ENCODE measurements at regions not wholly inside any gene's neighbourhood (a gene's known extent, or its start where the extent isn't known, plus 50 kb on each side); places are given as distances from the start of the nearest gene placed in this dataset.

DNA sequence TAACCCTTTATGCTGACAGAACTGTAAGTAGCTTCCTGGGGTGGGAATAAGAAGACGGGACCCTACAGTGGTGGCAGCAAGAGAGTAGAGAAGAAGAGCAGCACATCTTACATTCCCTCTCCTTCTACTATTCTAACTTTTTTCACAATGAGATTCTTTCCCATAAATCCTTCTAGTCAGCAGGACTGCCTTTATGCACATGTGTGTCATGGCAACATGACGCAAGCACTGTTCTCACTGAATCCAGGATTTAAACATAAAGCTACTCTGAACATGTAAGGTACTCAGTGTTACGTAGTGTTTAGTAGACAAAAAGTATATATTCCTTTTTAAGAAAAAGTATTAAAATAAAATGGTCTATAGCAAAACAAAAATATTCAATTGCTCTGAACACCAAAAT, 309.7 kb upstream of the LYPLAL1 start:
- Histone ChIP-seq H3K9me2 (replicated peaks; ENCODE audit: insufficient read depth, low read length) (no peaks in the 10 kb centered on the region), H3K4me2 (ENCODE audit: low read depth, low read length) (no peak overlapping the region), H3F3A (ENCODE audit: insufficient read depth, low read length) (no peaks in the 10 kb centered on the region), H3K27ac (ENCODE audit: low read length) (no peak overlapping the region), H3K9ac (ENCODE audit: low read length) (no peak overlapping the region), H3K9me3 (replicated peaks; ENCODE audit: insufficient read depth, low read length) (no peaks in the 10 kb centered on the region), H2AFZ (ENCODE audit: low read length) (no peak overlapping the region), H3K4me3 (ENCODE audit: low read length) (no peak overlapping the region), H3K36me3 (replicated peaks; ENCODE audit: insufficient read depth, low read length) (no peaks in the 10 kb centered on the region), H3K79me2 (ENCODE audit: low read length) (no peaks in the 10 kb centered on the region), H3K27me3 (replicated peaks; ENCODE audit: insufficient read depth, low read length) (no peaks in the 10 kb centered on the region), H3K4me1 (ENCODE audit: low read length) (no peaks in the 10 kb centered on the region), H4K20me1 (ENCODE audit: insufficient read depth, low read length) (no peaks in the 10 kb centered on the region)
- TF ChIP-seq, protein P1, sequence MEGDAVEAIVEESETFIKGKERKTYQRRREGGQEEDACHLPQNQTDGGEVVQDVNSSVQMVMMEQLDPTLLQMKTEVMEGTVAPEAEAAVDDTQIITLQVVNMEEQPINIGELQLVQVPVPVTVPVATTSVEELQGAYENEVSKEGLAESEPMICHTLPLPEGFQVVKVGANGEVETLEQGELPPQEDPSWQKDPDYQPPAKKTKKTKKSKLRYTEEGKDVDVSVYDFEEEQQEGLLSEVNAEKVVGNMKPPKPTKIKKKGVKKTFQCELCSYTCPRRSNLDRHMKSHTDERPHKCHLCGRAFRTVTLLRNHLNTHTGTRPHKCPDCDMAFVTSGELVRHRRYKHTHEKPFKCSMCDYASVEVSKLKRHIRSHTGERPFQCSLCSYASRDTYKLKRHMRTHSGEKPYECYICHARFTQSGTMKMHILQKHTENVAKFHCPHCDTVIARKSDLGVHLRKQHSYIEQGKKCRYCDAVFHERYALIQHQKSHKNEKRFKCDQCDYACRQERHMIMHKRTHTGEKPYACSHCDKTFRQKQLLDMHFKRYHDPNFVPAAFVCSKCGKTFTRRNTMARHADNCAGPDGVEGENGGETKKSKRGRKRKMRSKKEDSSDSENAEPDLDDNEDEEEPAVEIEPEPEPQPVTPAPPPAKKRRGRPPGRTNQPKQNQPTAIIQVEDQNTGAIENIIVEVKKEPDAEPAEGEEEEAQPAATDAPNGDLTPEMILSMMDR (IDR thresholded peaks at IDR 0.05; ENCODE audit: low read length): no peak
- no peak for TF ChIP-seq EZH2 (optimal IDR thresholded peaks at IDR 0.05; ENCODE audit: low read depth, low read length)
- no peak for TF ChIP-seq EZH2phosphoT487 (IDR thresholded peaks at IDR 0.05; ENCODE audit: low read length)
- no peak for DNase-seq

DNA sequence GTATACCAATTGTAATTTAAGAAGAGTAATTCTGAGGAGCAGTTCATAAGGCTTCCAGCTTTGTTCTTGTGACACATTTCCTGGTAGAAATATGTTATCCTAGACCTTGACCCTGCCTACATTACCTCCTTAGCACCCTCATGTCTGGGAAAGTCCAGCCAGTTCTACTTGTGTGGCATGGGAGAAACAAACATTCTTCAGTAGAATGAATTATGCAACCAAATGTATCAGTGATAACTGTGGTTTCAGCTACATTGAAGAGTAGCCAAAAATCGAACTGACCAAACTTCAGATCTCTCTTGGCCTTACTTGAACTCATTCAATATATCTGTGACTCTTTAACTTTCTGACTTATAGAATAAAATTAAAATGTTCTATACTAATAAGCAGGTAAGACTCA, 308.1 kb upstream of the LYPLAL1 start:
- Histone ChIP-seq H3K36me3 (replicated peaks; ENCODE audit: insufficient read depth, low read length) (no peaks in the 10 kb centered on the region), H3K4me3 (ENCODE audit: low read length) (no peak overlapping the region), H3K79me2 (ENCODE audit: low read length) (no peaks in the 10 kb centered on the region), H3K9ac (ENCODE audit: low read length) (no peak overlapping the region), H2AFZ (ENCODE audit: low read length) (no peak overlapping the region), H3K27ac (ENCODE audit: low read length) (no peak overlapping the region), H3K4me2 (ENCODE audit: low read depth, low read length) (no peak overlapping the region), H4K20me1 (ENCODE audit: insufficient read depth, low read length) (no peaks in the 10 kb centered on the region), H3K9me2 (replicated peaks; ENCODE audit: insufficient read depth, low read length) (no peaks in the 10 kb centered on the region), H3K4me1 (ENCODE audit: low read length) (no peaks in the 10 kb centered on the region), H3F3A (ENCODE audit: insufficient read depth, low read length) (no peaks in the 10 kb centered on the region), H3K27me3 (replicated peaks; ENCODE audit: insufficient read depth, low read length) (no peaks in the 10 kb centered on the region), H3K9me3 (replicated peaks; ENCODE audit: insufficient read depth, low read length) (no peaks in the 10 kb centered on the region)
- TF ChIP-seq EZH2phosphoT487 (IDR thresholded peaks at IDR 0.05; ENCODE audit: low read length): no peak
- TF ChIP-seq EZH2 (optimal IDR thresholded peaks at IDR 0.05; ENCODE audit: low read depth, low read length): no peak
- TF ChIP-seq, protein P1 (IDR thresholded peaks at IDR 0.05; ENCODE audit: low read length): no peak
- DNase-seq: no peak

DNA sequence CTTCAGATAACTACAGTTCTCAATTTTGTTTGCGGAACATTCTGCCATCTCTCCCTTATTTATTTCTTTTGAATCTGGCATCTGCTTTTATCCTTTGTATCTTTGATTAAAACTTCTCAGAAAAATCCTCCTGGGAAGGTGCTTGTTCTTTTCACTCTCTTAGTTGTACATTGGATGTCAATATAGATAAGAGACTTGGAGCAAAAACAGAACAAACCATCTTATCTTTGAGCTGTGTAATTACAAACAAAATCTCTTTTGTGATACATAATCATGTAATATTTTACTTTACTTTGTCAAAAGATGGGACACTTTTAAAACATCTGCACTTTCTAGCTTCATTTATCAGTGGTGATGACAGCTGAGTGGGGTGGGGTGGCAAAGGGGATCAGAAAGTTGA, 307.2 kb upstream of the LYPLAL1 start:
- H3K36me3 ChIP-seq (replicated peaks; ENCODE audit: insufficient read depth, low read length): no peaks in the 10 kb centered on the region
- H3K4me1 ChIP-seq (ENCODE audit: low read length): no peaks in the 10 kb centered on the region
- no peak overlapping the region for H3K4me3 ChIP-seq (ENCODE audit: low read length)
- no peak overlapping the region for H3K4me2 ChIP-seq (ENCODE audit: low read depth, low read length)
- H4K20me1 ChIP-seq (ENCODE audit: insufficient read depth, low read length): no peaks in the 10 kb centered on the region
- H3K9me3 ChIP-seq (replicated peaks; ENCODE audit: insufficient read depth, low read length): no peaks in the 10 kb centered on the region
- no peaks in the 10 kb centered on the region for H3K9me2 ChIP-seq (replicated peaks; ENCODE audit: insufficient read depth, low read length)
- H2AFZ ChIP-seq (ENCODE audit: low read length): no peak overlapping the region
- H3F3A ChIP-seq (ENCODE audit: insufficient read depth, low read length): no peaks in the 10 kb centered on the region
- H3K27ac ChIP-seq (ENCODE audit: low read length): no peak overlapping the region
- TF ChIP-seq EZH2phosphoT487 (IDR thresholded peaks at IDR 0.05; ENCODE audit: low read length): no peak
- DNase-seq: no peak
- no peak overlapping the region for H3K9ac ChIP-seq (ENCODE audit: low read length)
- no peaks in the 10 kb centered on the region for H3K27me3 ChIP-seq (replicated peaks; ENCODE audit: insufficient read depth, low read length)
- no peaks in the 10 kb centered on the region for H3K79me2 ChIP-seq (ENCODE audit: low read length)

DNA sequence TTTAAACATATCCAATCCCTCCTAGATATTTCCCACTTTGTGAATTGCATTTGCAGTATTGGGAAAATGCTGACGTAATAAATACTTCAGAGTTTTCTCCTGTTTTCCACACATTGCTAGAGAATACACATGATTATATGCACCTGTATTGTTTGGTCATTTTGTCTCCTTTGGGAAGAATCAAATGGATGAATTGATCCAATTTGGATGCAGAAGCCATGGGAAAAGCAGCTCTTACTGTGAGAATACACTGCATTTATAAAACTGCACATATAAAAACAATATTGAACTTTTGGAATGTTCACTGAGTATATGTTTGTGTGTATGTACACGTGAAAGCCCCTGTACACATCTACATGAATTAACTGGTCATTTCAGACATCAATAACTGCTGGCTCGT, 306.6 kb upstream of the LYPLAL1 start:
- H4K20me1 ChIP-seq (ENCODE audit: insufficient read depth, low read length): no peaks in the 10 kb centered on the region
- no peak overlapping the region for H2AFZ ChIP-seq (ENCODE audit: low read length)
- no peaks in the 10 kb centered on the region for H3K9me3 ChIP-seq (replicated peaks; ENCODE audit: insufficient read depth, low read length)
- H3K27ac ChIP-seq (ENCODE audit: low read length): no peak overlapping the region
- H3K9me2 ChIP-seq (replicated peaks; ENCODE audit: insufficient read depth, low read length): no peaks in the 10 kb centered on the region
- TF ChIP-seq, protein P1 (IDR thresholded peaks at IDR 0.05; ENCODE audit: low read length): no peak
- TF ChIP-seq EZH2phosphoT487 (IDR thresholded peaks at IDR 0.05; ENCODE audit: low read length): no peak
- TF ChIP-seq EZH2 (optimal IDR thresholded peaks at IDR 0.05; ENCODE audit: low read depth, low read length): no peak
- H3F3A ChIP-seq (ENCODE audit: insufficient read depth, low read length): no peaks in the 10 kb centered on the region
- no peaks in the 10 kb centered on the region for H3K36me3 ChIP-seq (replicated peaks; ENCODE audit: insufficient read depth, low read length)
- H3K9ac ChIP-seq (ENCODE audit: low read length): no peak overlapping the region
- no peak overlapping the region for H3K4me3 ChIP-seq (ENCODE audit: low read length)
- no peaks in the 10 kb centered on the region for H3K27me3 ChIP-seq (replicated peaks; ENCODE audit: insufficient read depth, low read length)
- DNase-seq: no peak
- no peaks in the 10 kb centered on the region for H3K79me2 ChIP-seq (ENCODE audit: low read length)
- no peak overlapping the region for H3K4me2 ChIP-seq (ENCODE audit: low read depth, low read length)
- H3K4me1 ChIP-seq (ENCODE audit: low read length): no peaks in the 10 kb centered on the region

Measured in MM.1S (cell line).